ENCODE measurements at regions not wholly inside any gene's neighbourhood (a gene's known extent, or its start where the extent isn't known, plus 50 kb on each side); places are given as distances from the start of the nearest gene placed in this dataset.

- TF ChIP-seq CTCF (IDR thresholded peaks at IDR 0.05; ENCODE audit: control extremely low read depth in 1 of 3, insufficient read depth in 1 of 3, low read depth in 1 of 3, low read length in 3 of 3) (no peak), TEAD4 (IDR thresholded peaks at IDR 0.05; ENCODE audit: low read depth, low read length) (no peak), CBX5 (IDR thresholded peaks at IDR 0.05; ENCODE audit: low read depth, low read length) (no peak)
These were observed 56.2 kb upstream of the KLHL31 start (continued) for GRCh38 chr6:53721766-53722165.
